H9 (cell line): ENCODE measurements at regions not wholly inside any gene's neighbourhood (a gene's known extent, or its start where the extent isn't known, plus 50 kb on each side); places are given as distances from the start of the nearest gene placed in this dataset.

Experiments
- DNase-seq: peaks from one replicate; pipeline ENCODE4 v3.0.0-alpha.2; 2017
- H2AFZ ChIP-seq: one replicate; pipeline ENCODE4 v1.6.1; 2013; ENCODE audit warnings: mild to moderate bottlenecking, low read length, control low read depth, moderate library complexity
- H2AK5ac ChIP-seq: 2 replicates; pipeline ENCODE4 v1.6.1; 2013; ENCODE audit warnings: low read length, control low read depth, mixed read lengths; ENCODE audit not compliant: insufficient read length
- H2BK120ac ChIP-seq: one replicate; pipeline ENCODE4 v1.6.1; 2013; ENCODE audit warnings: low read depth, mild to moderate bottlenecking, low read length, control low read depth, inconsistent platforms; ENCODE audit not compliant: poor library complexity, severe bottlenecking
- H2BK12ac ChIP-seq: 2 replicates; pipeline ENCODE4 v1.6.1; 2013; ENCODE audit warnings: low read length, control low read depth, mixed read lengths, low read depth; ENCODE audit not compliant: insufficient read length
- H2BK15ac ChIP-seq: 2 replicates; pipeline ENCODE4 v1.6.1; 2013; ENCODE audit warnings: low read depth, low read length, control low read depth
- H2BK20ac ChIP-seq: one replicate; pipeline ENCODE4 v1.6.1; 2013; ENCODE audit warnings: low read depth, mild to moderate bottlenecking, low read length, control low read depth, inconsistent platforms; ENCODE audit not compliant: poor library complexity, severe bottlenecking
- H2BK5ac ChIP-seq: 2 replicates; pipeline ENCODE4 v1.6.1; 2013; ENCODE audit warnings: low read length, control low read depth, mixed read lengths; ENCODE audit not compliant: insufficient read length
- H3K14ac ChIP-seq: 2 replicates; pipeline ENCODE4 v1.6.1; 2013; ENCODE audit warnings: low read length, control low read depth; ENCODE audit not compliant: insufficient read depth
- H3K18ac ChIP-seq: 2 replicates; pipeline ENCODE4 v1.6.1; 2013; ENCODE audit warnings: low read depth, mild to moderate bottlenecking, mixed read lengths, low read length, control low read depth; ENCODE audit not compliant: insufficient read length
- H3K23ac ChIP-seq: 2 replicates; pipeline ENCODE4 v1.6.1; 2013; ENCODE audit warnings: low read length, control low read depth, mixed read lengths, low read depth; ENCODE audit not compliant: insufficient read length
- H3K23me2 ChIP-seq: 2 replicates; pipeline ENCODE4 v1.6.1; 2013; ENCODE audit warnings: low read depth, mild to moderate bottlenecking, mixed read lengths, low read length, control low read depth; ENCODE audit not compliant: insufficient read length, poor library complexity, severe bottlenecking
- H3K27ac ChIP-seq: 2 replicates; pipeline ENCODE4 v1.5.1; 2013; ENCODE audit warnings: low read length, control low read depth, mixed read lengths, low read depth; ENCODE audit not compliant: insufficient read length
- H3K27me3 ChIP-seq: 2 replicates; pipeline ENCODE4 v1.6.1; 2013; ENCODE audit warnings: low read length, control low read depth, inconsistent platforms; ENCODE audit not compliant: insufficient read depth
- H3K4ac ChIP-seq: 2 replicates; pipeline ENCODE4 v1.6.1; 2013; ENCODE audit warnings: low read depth, mild to moderate bottlenecking, control low read depth, inconsistent platforms, low read length, moderate library complexity
- H3K4me1 ChIP-seq: 2 replicates; pipeline ENCODE4 v1.6.1; 2013; ENCODE audit warnings: low read length, control low read depth, inconsistent platforms; ENCODE audit not compliant: insufficient read depth
- H3K4me2 ChIP-seq: 2 replicates; pipeline ENCODE4 v1.6.1; 2013; ENCODE audit warnings: low read length, control low read depth, mixed read lengths; ENCODE audit not compliant: insufficient read length, insufficient read depth
- H3K56ac ChIP-seq: 2 replicates; pipeline ENCODE4 v1.6.1; 2013; ENCODE audit warnings: low read depth, mild to moderate bottlenecking, mixed read lengths, low read length, control low read depth; ENCODE audit not compliant: insufficient read length
- H3K79me1 ChIP-seq: 2 replicates; pipeline ENCODE4 v1.6.1; 2013; ENCODE audit warnings: low read depth, mild to moderate bottlenecking, moderate library complexity, low read length, control low read depth, inconsistent platforms; ENCODE audit not compliant: insufficient read depth, poor library complexity, severe bottlenecking
- H3K79me2 ChIP-seq: 2 replicates; pipeline ENCODE4 v1.6.1; 2013; ENCODE audit warnings: low read length, control low read depth, inconsistent platforms; ENCODE audit not compliant: insufficient read depth
- H3K9ac ChIP-seq: 2 replicates; pipeline ENCODE4 v1.6.1; 2013; ENCODE audit warnings: low read length, control low read depth, mixed read lengths; ENCODE audit not compliant: insufficient read length; ENCODE audit errors: extremely low read depth
- H3K9me3 ChIP-seq: one replicate; pipeline ENCODE4 v1.6.1; 2013; ENCODE audit warnings: low read depth, low read length, inconsistent platforms; ENCODE audit not compliant: control insufficient read depth
- H3T11ph ChIP-seq: one replicate; pipeline ENCODE4 v1.6.1; 2013; ENCODE audit warnings: mild to moderate bottlenecking, low read length, control low read depth, inconsistent platforms
- H4K20me1 ChIP-seq: one replicate; pipeline ENCODE4 v1.6.1; 2013; ENCODE audit not compliant: control insufficient read depth, insufficient read length, insufficient read depth
- H4K5ac ChIP-seq: 2 replicates; pipeline ENCODE4 v1.6.1; 2013; ENCODE audit warnings: low read depth, mild to moderate bottlenecking, mixed read lengths, low read length, control low read depth; ENCODE audit not compliant: insufficient read length
- H4K8ac ChIP-seq: replicated peaks from 2 replicates; pipeline ENCODE4 v1.6.1; 2013; ENCODE audit warnings: low read length, control low read depth, mixed read lengths, low read depth; ENCODE audit not compliant: insufficient read length
- H4K91ac ChIP-seq: 2 replicates; pipeline ENCODE4 v1.6.1; 2013; ENCODE audit warnings: low read depth, mild to moderate bottlenecking, moderate library complexity, mixed read lengths, low read length, control low read depth; ENCODE audit not compliant: insufficient read length
- H3K27ac Mint-ChIP-seq, 3 experiments: 2 replicates in 2 of 3; 3 replicates in 1 of 3; pipeline ENCODE4 v1.8.0; 2020 to 2021; ENCODE audit warnings: mixed read lengths in 3 of 3, mild to moderate bottlenecking in 1 of 3, moderate library complexity in 1 of 3
- H3K27me3 Mint-ChIP-seq: 2 replicates; pipeline ENCODE4 v1.8.0; 2021; ENCODE audit warnings: low read depth, mild to moderate bottlenecking, moderate library complexity, mixed read lengths
- H3K36me3 Mint-ChIP-seq, 3 experiments: 2 replicates in 2 of 3; 3 replicates in 1 of 3; pipeline ENCODE4 v1.8.0; 2020 to 2021; ENCODE audit warnings: low read depth in 3 of 3, mixed read lengths in 3 of 3; ENCODE audit not compliant: insufficient read depth in 1 of 3
- H3K4me1 Mint-ChIP-seq, 2 experiments: 2 replicates each; pipeline ENCODE4 v1.8.0; 2020; ENCODE audit warnings: mixed read lengths in 2 of 2
- H3K4me3 Mint-ChIP-seq, 2 experiments: 2 replicates in 1 of 2; 3 replicates in 1 of 2; pipeline ENCODE4 v1.8.0; 2020 to 2021; ENCODE audit warnings: mild to moderate bottlenecking in 2 of 2, mixed read lengths in 2 of 2, moderate library complexity in 1 of 2
- H3K9me3 Mint-ChIP-seq, 2 experiments: 2 replicates in 1 of 2; 3 replicates in 1 of 2; pipeline ENCODE4 v1.8.0; 2020; ENCODE audit warnings: mild to moderate bottlenecking in 2 of 2, mixed read lengths in 2 of 2, moderate library complexity in 1 of 2
- CTCF ChIP-seq: fragments of 200-600 bp; sonication (generic); conservative IDR thresholded peaks from 3 replicates; pipeline ENCODE4 v1.8.0; 2021; ENCODE audit warnings: antibody characterized with exemption, mild to moderate bottlenecking
- WGBS: extraction: QIAGEN DNeasy Blood & Tissue Kit; methylation state at CpG from one replicate; pipeline ENCODE4 v1.1.7; 2013; ENCODE audit warnings: missing lambda C conversion rate, low lambda C conversion rate, mixed read lengths; ENCODE audit not compliant: insufficient read length; ENCODE audit errors: extremely low coverage; 5-methylcytosine and 5-hydroxymethylcytosine counted together

GRCh38 chr5:57738787-57739186 is 256.2 kb upstream of the ACTBL2 start:
- no peaks in the 10 kb centered on the region for H3K23me2 ChIP-seq
- Mint-ChIP-seq H3K4me1 (peaks cover 14 to 23% of the 10 kb centered on the region in 2 experiments), H3K36me3 (no peaks in the 10 kb centered on the region), H3K27me3 (no peaks in the 10 kb centered on the region), H3K9me3 (no peaks in the 10 kb centered on the region), H3K27ac (no peak overlapping the region; a peak in 1 of 7 replicates), H3K4me3 (no peak overlapping the region)
- H2AFZ ChIP-seq: no peak overlapping the region
- no peak overlapping the region for H3K56ac ChIP-seq
- no peak overlapping the region for H2BK12ac ChIP-seq
- no peaks in the 10 kb centered on the region for H4K20me1 ChIP-seq
- H3K23ac ChIP-seq: no peak overlapping the region
- H2AK5ac ChIP-seq: no peak overlapping the region
- no peak overlapping the region for H3K4me2 ChIP-seq
- H3K14ac ChIP-seq: no peak overlapping the region
- no CpG with 5 or more reads among the region's 1 CpG for WGBS
- H3K27ac ChIP-seq: no peak overlapping the region
- no peak for TF ChIP-seq CTCF
- H2BK20ac ChIP-seq: no peak overlapping the region
- no peak overlapping the region for H3K18ac ChIP-seq
- no peaks in the 10 kb centered on the region for H3K27me3 ChIP-seq
- no peak for DNase-seq
- H2BK120ac ChIP-seq: no peak overlapping the region
- H3K9me3 ChIP-seq: no peaks in the 10 kb centered on the region
- H3K4ac ChIP-seq: no peak overlapping the region
- peaks cover 3% of the 10 kb centered on the region; the same call in 1 of the 2 replicates for H3K4me1 ChIP-seq
- H4K91ac ChIP-seq: no peak overlapping the region
- H2BK5ac ChIP-seq: no peak overlapping the region
- no peaks in the 10 kb centered on the region for H3K79me2 ChIP-seq
- H4K8ac ChIP-seq: no peak overlapping the region
- H3K79me1 ChIP-seq: no peaks in the 10 kb centered on the region
- H2BK15ac ChIP-seq: no peak overlapping the region
- H3T11ph ChIP-seq: no peak overlapping the region
- H3K9ac ChIP-seq: no peak overlapping the region
- H4K5ac ChIP-seq: no peak overlapping the region
